HG02763 (cell line): ENCODE measurements at regions not wholly inside any gene's neighbourhood (a gene's known extent, or its start where the extent isn't known, plus 50 kb on each side); places are given as distances from the start of the nearest gene placed in this dataset.

Source experiments
- ATAC-seq: cut with Tn5 transposase; IDR thresholded peaks from one replicate; pipeline ENCODE4 v1.9.1; 2021; ENCODE audit warnings: mild to moderate bottlenecking, moderate library complexity; ENCODE audit not compliant: unreplicated experiment

DNA sequence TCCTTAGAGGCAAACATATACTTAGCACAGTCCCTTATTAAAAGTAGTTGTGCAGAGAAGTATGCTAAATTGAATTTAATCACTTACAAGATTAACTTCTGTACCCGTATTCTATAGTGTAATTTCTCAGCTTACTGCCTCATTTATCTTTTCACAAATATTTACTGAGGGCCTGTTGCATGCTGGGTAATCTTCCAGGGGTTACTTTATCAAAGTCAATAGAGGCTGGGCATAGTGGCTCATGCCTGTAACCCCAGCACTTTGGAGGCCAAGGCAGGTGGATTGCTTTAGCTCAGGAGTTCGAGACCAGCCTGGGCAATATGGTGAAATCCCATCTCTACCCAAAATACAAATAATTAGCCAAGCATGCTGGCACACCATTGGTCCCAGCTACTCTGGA is 111.7 kb upstream of the RAB27B start:
- no peak for ATAC-seq

DNA sequence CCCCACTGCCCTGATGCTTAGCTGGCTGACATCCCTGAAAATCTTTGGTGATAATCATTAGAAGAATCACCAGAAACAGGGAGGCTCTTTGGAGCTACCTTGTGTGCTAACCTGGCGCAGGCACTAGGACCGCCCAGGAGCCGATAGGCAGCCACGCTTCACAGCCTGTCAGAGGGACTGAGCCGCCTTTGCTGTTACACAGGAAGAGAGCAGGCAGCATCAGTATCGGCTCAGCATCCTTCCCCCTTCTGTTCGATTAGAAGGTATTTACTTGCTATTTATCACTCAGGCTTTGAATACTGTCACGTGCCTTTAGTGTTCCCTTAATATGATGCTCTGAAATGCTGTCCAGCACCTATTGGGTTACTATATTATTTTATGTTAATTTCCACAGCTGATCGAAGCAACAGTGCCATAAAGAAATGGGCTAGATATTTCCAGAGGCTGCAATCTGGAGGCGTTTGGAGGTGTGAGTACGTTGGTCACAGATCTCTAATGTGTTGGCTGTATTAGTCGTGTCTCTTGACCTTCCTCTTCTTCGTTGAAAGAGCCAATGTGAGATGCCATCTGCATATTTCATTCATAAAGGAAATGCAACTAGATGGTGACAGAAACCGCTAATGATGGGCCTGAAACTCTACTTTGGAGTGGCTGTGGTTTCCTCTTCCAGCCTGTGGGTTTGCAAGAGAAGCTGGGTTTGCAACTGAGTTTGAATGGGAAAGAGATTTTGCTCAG is 110.4 kb upstream of the RAB27B start:
- peak; percentile 79 for ATAC-seq

DNA sequence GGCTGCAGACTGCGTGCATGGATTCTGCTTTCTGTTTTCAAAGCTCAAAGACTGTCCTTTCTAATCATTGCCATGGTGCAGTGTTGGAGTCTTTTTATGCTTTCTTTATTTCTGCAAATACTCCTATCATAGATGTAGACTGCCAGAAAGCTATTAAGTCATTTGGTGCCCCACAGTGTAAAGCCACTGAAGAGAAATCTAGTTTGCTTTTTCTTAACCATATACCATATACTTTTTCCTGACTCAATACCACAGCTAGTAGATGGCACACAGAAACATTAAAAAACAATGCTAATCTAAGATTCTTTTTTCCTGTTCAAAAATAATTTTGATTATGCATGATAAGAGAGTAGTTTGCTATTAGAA is 109.9 kb upstream of the RAB27B start:
- no peak for ATAC-seq

DNA sequence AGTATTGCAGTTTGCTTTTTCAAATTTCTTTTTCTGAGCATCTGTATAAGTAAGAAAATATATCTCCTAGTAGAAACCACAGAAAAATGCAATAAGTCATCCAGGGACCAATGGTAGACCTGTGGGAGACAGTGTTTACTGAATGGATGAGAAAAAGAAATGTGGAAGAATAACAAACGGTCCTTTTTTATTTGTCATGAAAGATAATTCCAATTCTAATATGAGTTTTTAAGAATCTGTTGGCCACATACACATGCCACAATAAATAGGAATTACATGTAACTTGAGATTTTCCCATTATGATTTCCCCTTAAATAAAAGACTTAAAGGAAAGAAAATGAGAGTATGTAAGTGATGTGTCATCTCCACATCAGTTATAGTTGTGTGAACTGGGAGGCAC is 107.7 kb upstream of the RAB27B start:
- ATAC-seq: no peak

DNA sequence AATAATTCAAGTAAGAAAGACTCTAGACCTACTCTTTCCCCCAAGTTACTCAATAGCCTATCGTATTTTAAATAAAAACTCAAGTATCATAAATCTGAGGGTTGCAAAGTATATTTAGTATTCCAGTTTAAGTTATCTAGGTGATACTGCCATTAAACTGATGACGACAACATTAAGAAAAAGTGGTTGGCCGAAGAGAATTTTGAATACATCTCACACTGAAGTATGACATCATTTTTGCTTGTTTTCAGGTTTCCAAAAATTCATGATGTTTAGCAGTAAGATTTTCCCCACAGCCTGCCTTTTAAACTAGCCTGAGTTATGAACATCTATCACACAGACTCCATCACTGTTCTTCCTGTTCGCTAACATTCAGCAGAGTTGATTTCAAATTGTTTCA is 102.1 kb upstream of the RAB27B start:
- no peak for ATAC-seq

DNA sequence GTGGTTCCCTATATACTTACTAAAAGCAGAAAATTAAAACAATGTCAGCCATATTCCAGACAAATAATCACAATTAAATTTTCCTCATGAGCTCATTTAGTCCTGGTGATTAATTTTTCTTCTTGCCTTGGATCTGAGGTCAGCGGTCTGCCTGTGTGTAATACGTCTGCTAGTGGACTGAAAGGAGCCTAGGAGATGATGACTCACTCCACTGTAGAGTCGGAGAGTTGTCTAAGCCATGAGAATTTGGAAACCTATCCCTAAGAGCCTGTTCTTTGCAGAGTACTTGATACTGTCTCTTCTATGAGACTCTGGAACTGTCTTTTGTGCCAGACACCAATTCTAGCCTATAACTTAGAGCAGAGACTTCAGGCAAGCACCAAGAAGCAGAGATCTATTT is 94.2 kb upstream of the RAB27B start:
- no peak for ATAC-seq

DNA sequence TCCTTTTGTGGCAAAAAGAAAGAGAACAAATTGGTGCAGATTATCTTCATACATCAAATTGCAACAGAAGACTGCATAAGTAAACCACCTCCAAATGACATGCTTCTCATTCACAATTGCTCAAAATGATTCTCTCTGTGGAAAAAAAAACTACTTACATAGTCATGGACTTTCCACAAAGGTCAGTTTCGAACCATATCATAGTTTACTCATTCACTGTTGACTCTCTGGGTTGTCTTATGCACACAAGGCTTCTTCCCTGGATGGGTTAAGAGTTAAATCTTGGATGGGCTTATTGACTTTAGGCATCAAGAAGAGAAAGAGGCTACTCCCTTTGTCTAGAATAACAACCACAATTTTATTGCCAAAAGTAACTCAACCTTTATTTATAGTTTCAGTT is 91.3 kb upstream of the RAB27B start:
- ATAC-seq: no peak

DNA sequence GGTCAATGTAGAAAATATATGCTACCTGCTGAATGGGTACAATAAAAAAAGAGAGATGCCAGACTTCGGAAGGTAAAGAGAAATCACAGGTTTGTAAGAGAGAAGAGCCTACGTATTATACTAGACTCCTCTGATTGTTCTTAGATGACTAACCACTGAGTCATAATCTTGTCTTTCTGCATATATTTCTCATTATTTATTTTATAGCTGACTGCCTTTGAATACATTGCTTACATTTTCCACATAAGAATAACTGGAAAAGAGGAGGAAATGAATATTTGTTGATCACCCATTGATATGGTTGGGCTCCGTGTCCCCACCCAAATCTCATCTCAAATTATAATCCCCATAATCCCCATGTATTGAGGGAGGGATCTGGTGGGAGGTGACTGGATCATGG is 90.3 kb upstream of the RAB27B start:
- ATAC-seq: no peak

DNA sequence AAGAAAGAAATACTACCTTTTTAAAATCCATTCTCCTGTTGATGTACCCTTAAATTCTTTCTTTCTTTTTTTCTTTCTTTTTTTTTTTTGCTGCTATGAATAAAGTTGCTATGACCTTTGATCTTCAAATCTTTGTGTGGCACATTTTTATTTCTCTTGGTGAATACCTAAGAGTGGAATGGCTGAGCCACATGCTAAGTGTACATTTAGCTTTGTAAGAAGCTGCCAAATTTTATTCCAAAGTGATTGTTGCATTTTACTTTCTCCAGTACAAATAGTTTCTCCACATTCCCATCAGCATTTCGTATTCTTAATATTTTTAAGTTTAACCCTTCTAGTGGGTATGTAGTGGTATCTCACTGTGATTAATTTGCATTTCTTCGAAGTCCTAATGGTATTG is 88.8 kb upstream of the RAB27B start:
- no peak for ATAC-seq

DNA sequence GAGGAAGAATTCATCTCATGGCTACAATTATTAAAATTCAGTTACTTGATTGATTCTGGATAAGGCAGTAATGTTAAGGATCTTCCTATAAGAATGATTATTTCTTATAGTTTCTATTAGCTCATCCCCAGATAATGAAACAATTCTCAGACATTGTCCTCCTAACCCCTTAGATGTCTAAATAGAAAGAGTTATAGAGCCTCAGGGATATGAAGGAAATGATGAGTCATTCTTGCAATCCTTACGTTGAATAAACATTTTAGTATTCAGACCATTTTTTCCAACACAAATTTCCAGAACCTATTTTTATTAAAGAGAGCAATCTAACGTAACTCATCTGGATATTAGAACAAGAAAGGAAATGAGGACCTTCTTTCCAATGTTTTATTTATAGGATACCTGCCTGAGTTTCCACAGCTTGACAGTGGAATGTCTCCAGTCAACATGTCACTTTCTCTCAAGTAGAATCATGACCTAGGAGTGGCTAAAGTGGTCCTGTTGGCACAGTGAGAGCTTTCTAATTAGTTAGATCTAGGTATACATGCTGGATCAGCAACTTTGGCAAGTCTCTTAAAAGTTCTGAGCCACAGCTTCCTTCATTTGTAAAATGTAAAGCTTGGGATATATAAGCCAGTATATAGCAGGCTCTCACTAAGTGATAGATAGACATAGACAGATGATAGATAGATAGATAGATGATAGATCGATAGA is 88.0 kb upstream of the RAB27B start:
- no peak for ATAC-seq

DNA sequence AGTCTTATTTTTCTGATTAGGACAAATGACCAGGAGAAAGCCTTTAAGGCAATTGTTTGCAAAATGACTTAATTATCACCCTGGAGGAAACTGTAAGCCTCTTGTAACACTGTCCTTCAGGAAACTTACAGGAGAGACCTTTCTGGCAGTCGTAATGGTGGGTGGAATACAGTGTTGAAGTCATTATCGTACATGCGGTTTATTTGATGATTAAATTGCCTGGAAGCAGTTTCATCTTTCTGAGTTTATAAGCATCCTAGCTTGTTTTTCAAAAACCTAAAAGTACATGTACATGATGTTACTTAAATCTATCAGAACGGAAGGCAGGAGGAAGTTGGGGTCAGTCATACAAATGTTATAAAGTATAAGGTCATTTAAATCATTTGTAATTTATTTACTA is 86.2 kb upstream of the RAB27B start:
- no peak for ATAC-seq

DNA sequence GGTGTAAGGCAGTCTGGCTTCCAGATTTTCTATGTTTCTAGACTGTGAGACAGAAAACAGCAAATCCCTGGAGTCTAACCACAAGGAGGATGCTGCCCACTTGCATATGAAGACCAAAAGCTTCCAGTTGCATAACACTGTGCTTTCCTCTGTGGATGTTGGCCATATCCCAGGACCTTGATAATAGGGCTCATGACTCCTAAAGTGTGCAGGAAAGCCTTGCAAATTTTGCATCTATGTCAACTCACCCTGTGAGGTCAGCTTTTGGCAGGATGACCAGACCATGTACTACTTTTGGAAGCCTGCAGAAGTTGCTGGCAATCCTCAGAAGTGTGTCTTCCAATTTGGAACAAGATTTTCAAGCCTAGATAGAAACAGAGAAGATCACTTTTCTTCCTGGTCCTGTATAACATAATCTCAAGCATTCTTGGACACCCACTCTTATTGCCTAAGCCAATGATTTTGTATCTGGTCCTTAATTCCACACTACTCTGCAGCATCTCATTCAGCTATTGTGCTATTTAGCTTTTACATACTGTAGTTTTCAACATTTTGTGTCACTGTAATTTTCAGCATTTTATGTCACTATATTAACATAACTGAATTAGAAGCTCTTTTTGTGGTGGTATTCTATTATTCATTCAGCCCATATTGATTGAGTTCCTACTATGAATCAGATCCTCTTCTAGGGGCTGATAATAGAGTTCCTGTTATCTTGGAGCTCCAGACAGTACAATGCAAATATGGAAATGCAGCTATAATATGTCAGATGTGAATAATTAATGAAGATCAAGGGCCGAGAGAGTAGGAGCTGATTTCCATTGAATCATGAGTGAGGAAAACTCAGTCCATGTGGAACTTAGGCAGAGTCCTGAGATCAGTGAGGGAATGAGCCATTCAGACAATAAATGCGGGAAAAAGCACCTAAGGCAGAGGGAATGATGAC is 85.3 kb upstream of the RAB27B start:
- no peak for ATAC-seq

DNA sequence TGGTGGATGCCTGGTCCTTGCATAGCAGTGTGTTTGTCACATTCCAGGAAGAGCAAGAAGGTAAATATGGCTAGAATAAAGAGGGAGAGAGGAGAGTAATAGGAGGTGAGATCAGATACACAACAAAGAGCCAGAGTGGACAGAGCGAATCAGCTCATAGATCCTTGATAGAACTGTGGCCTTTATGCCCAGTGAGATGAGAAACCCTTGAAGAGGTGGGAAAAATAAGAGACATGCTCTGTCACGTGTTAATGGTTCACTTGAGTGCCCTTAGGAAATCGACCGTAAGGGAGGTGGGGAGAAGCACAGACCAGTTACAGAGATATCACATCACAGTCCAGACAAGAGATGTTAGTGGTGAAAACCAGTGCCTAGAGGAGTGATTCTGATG is 84.7 kb upstream of the RAB27B start:
- ATAC-seq: no peak

DNA sequence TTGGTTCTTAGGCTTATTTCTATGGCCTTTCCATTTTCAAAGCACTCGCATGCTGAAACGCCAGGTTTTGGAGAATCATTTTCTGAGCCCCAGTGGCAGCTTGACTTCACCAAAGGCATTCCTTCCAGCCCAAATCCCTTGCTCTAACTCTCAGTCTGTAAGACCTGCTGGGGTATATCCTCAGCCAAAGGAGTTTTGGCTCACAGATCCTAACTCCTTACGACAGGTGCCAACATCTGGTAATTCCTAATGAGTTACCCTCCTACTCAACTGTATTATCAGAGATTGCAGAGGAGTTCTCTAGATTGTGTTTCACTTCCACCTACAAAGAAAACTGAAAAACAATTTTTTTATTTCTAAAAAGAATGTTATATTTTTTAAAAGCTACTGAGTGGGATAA is 79.0 kb upstream of the RAB27B start:
- no peak for ATAC-seq

DNA sequence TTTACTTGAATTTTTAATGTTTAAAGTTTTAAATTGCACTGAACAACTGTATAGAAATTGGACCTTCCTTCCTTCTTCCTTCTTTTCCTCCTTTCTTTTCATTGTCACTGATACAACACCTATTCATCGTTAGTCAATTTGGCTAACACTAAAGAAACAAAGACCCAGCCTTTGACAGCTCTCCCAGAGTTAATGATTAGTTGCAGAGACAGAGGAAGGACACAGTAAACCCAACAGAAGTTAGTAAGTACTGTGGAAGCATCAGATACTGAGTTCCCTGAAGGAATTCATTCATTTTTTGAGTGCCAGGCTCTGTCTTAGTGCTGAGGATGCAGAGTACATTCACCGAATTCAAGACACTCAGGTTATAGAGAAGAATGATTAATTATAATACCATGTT is 77.9 kb upstream of the RAB27B start:
- ATAC-seq: no peak

DNA sequence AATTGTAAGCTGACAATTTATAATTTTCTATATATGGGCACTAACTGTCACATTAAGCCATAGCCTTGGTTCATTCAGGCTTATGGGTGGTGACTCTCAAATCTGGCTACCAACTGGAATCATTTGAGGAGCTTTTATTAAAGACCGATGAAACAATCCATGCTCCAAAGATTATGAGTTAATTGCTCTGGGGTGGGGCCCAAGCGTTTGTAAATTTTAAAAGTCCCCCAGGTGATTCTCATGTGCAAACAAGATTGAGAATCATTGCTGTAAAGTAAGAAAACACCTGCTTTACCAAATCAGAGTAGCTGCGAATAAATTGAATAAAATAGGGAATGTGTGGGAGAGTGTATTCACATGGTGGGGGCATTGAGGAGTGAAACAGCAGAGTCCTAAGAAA is 76.1 kb upstream of the RAB27B start:
- no peak for ATAC-seq

DNA sequence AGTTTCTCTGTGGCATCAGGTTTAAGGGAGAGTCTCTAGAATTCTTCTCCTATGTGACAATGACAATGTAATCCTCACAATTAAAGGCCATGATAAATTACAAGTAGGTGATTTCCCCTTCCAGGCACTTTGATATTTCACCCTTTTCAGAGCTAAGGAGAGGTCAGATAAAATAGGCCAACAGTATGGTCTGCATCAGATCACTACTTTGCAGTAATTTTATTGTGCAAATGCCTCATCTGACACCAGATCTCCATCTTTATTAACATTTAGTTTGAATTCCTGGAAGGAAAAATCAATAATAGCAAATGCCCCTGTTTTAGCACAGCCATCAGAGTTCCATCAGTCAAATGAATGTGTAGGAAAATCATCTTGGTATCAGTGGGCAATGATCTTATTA is 72.8 kb upstream of the RAB27B start:
- no peak for ATAC-seq

DNA sequence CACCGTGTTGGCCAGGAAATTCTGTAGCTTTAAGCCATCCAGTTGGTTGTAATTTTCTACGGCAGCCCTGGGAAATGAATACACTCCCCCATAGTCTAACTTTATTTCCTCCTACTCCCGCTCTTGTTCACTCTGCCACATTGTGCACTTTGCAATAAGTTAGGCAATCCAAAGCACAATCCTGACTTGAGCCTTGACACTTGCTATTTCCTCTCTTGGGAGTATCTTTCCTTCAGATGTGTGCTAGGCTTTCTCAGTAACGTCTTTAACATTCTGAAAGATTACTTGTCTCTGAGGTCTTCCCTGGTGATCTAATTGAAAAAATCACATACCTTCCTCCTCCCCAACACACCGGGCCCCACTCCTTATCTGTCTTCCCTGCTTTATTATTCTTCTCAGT is 65.9 kb upstream of the RAB27B start:
- ATAC-seq: no peak

DNA sequence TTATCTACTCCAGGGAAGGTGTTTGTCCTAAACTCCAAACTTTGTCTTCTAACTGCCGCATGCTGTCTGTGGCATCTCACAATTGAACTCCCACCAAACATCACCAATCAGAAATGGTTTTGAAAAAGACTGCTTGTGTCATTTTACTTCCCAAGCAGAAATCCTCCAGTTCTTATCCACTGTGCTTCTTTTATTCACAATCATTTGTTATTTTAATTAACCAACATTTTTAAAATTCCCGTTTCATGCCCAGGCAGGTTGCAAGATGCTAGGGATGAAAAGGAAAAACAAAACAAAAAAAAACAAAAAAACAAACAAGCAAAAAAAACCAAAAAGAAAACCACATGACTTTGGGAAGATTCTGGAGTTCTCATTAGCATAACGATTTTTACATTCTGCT is 63.5 kb upstream of the RAB27B start:
- ATAC-seq: no peak

DNA sequence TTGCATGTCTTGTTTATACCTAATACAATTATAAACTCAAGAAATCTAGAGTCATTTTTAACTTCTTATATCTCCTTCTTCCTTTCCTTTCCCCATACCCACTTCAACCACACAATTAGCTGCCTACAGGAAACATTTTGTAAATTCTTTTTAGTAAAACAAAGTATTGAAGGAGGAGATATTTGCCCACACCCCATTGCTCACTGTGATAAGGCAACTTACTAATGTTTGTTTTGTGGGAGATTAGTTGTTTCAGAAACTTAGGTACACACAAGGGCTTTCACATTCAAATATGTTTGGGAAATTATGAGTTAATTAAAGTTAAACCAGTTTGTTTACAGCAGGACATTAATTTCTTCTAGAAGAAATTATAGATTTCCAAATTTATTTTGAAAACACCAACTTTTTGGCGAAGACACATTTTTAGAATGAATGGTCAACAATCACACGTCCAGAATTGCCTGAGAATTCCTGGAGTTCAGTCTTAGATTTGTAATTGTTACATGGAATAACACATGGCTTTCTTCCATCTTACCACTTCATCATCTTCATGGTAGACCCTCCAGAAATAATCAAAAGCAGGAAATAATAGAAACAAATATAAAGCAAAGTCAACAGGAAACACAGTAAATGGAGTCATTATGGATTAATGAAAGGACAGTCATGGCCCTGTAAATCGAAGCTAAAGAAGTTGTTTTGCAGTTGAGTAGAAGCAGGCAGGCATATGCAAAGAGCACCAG is 62.5 kb upstream of the RAB27B start:
- ATAC-seq: no peak

DNA sequence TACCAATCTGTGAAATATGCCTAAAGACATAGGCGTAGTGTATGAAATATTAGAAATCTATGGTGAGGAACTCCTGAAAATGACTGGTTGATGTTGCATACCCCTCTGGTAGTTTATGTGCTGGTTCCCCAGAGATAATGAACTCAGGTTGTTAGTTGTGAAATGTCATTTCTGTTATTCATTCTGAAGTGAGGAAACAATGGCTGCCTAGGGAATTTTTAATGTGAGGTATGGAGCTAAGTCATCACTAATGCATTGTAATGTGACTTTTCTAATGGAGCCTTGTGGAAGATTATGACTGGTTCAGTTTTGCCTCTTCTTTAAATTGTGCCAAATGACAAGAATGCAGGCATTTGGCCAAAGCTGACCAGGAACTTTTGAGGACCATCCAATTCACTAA is 61.6 kb upstream of the RAB27B start:
- ATAC-seq: no peak
